HG02943 (cell line): ENCODE measurements at regions not wholly inside any gene's neighbourhood (a gene's known extent, or its start where the extent isn't known, plus 50 kb on each side); places are given as distances from the start of the nearest gene placed in this dataset.

Experiments used
- ATAC-seq: cut with Tn5 transposase; IDR thresholded peaks from one replicate; pipeline ENCODE4 v1.9.1; 2021; ENCODE audit warnings: mild to moderate bottlenecking, low read depth, moderate library complexity; ENCODE audit not compliant: unreplicated experiment

GRCh38 chr17:31595666-31596381 is 204.3 kb downstream of the RAB11FIP4 start:
- no peak for ATAC-seq

- no peak for ATAC-seq
Observed at GRCh38 chr17:31595076-31595475, 203.6 kb downstream of the RAB11FIP4 start.

GRCh38 chr17:31594416-31594815 is 202.9 kb downstream of the RAB11FIP4 start:
- no peak for ATAC-seq

- no peak for ATAC-seq
Observed at GRCh38 chr17:31593806-31594205, 202.3 kb downstream of the RAB11FIP4 start.

GRCh38 chr17:31591924-31592323 is 200.4 kb downstream of the RAB11FIP4 start:
- ATAC-seq = no peak

GRCh38 chr17:31588512-31588911 is 197.0 kb downstream of the RAB11FIP4 start:
- ATAC-seq = no peak

GRCh38 chr17:31588034-31588433 is 196.6 kb downstream of the RAB11FIP4 start:
- ATAC-seq = no peak
